HG02571 (cell line): ENCODE measurements at regions not wholly inside any gene's neighbourhood (a gene's known extent, or its start where the extent isn't known, plus 50 kb on each side); places are given as distances from the start of the nearest gene placed in this dataset.

Experiments
- ATAC-seq: cut with Tn5 transposase; IDR thresholded peaks from one replicate; pipeline ENCODE4 v1.9.1; 2021; ENCODE audit warnings: mild to moderate bottlenecking, moderate library complexity; ENCODE audit not compliant: unreplicated experiment

DNA sequence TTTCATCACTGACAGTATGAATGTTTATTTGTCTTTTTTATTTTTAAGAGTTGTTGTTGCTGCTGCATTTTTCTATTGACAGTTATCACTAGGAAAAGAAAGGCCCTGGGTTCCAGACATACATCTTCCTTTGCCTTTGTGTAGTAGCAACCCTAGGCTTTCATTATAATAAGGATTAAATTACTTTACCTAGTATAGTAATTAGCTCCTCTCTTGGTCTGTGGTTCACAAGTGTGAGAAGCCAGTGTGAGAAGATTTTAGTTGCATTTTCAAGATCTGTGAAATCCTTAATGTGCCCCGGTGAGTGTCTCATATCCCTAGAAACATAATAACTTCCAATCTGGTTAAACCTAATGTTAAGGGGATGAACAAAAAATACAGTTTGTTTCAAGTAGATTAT, 799.3 kb upstream of the MAP3K7 start:
- no peak for ATAC-seq

GRCh38 chr6:91383207-91383606, 796.3 kb upstream of the MAP3K7 start:
- ATAC-seq = no peak

DNA sequence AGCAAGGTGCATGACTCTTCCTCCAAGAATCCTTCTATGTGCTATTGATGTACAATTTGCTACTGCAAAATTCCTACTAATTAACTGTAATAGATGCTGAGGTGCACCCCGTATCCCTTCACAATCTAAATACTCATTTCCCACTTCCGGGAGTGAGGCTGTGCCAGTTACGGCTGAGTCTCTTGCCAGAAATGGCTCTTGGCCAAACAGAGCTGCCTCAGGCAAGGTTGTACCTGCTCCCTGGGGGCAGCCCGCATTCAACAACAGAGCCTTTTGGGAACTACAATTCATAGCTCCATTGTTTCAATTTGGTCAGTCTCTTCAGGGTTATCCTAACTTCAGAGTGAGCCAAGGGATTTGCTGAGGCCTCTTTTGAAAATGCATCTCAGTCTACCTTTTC, 789.8 kb upstream of the MAP3K7 start:
- no peak for ATAC-seq

DNA sequence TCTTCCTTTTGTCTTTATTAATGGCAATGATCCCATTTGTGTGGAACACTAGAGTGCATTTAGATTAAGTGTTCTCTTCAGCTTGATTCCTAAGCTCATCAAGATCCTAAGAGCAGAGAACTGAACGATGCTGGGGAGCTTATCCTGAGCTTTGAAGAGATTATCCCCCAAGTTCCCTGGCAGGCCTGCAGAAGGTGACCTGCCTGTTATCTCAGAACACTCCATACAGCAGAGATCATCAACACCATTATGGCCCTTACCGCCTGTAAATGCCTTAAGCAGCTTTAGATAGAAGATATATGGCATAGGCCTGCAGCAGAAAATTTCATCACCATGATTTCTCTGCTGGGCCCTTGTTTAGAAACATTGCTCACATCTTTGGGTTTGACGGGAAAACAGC, 779.9 kb upstream of the MAP3K7 start:
- ATAC-seq = no peak

DNA sequence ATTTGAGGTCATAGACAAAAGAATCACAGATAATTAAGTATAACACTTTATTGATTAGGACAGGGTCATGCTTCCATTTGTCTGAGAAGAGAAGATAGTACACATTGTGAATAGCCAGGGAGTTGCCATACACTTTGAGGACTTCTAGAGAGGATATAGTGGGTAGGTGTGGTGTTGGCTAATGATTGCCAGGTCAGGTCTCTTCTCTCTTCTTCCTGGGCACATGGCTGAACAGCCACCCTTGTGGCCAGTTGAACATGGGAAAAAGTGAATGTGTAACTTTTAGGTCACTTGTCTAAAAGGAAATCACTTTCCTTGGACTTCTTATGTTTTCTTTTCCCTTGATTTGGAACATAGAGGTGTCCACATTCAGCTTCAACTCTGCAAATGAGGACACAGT, 772.1 kb upstream of the MAP3K7 start:
- no peak for ATAC-seq

GRCh38 chr6:91352878-91353277, 766.0 kb upstream of the MAP3K7 start:
- no peak for ATAC-seq

- no peak for ATAC-seq
Measured at GRCh38 chr6:91352321-91352720, 765.4 kb upstream of the MAP3K7 start.

GRCh38 chr6:91350146-91350908, 763.5 kb upstream of the MAP3K7 start:
- ATAC-seq = no peak

DNA sequence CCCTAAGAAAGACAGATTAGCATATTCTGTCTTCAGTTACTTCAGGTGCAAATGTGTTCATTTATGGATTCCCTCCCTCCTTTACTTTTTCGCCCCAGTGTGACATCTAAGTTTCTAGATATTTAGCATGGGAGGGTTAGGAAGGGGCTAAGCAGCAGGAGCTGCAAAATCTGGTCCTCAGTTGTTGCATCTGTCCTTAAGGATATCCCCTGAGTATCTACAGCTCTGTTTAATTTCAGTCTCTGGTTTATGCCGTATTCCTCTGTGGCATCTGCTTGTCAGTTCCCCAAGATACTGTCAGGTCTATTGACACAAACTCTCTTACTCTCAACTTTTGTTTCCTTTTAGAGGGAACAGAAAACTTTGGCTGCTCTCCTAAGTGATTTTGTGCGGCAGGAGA, 754.6 kb upstream of the MAP3K7 start:
- ATAC-seq = no peak

DNA sequence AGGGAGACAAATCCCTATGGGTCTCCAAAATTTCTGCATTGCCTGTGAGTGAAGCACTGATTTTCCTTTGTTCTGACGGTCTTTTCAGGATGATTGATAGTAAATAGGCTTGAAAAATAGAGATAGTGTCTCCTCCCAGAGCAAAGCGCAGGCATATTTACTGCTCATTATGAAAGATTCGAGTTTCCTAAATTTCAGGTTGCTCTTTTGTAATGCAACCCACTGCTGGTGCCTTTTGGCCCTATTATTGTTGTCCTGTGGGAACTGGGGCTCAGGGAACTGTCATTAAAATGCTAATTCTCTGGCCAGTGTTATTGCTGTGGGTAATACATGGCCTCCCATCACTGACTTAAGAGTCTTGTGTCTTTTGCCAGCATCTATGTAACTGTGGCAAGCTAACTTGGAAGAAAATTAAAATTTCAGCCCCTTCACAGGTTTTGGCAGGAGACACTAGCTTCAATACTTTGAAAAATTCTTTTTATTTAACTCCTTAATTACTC, 754.1 kb upstream of the MAP3K7 start:
- ATAC-seq = no peak

- no peak for ATAC-seq
Measured at GRCh38 chr6:91337967-91338366, 751.1 kb upstream of the MAP3K7 start.

DNA sequence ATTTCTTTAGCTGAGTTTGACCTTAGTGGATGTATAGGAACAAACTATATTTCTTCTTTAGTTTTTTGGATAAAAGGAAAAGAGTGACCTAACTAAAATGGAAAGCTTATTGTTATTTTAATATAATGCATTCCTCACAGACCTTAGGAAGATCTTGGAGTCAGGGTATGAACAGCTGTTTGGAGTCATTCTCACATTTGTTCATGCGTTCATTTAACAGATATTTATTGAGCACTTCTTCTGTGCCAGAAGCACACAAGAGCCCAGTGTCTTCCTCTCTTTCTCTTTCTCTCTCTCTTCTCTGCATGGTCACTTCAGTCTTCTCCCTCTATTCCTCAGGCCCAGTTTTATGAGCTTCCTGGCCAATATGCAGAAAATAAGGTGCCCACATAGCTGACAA, 744.0 kb upstream of the MAP3K7 start:
- ATAC-seq = no peak

DNA sequence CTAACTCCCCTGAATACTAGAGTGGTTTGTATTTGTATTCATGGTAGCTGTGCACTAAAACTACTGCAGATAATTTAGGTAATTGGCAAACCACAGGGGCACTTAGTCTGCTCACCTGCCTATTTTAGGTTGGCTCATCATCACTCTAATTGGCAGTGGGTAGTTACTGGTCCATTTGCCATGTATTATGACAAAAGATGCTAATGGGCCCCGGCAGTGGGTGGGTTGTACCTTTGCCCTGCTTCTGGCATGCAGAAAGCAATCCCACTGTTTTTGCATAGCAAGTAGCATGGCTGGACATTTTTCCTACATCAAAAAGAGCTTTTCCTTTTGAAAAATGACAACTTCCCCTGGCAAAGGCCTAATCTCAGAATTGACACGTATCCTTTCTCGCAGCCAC, 741.4 kb upstream of the MAP3K7 start:
- ATAC-seq = no peak

DNA sequence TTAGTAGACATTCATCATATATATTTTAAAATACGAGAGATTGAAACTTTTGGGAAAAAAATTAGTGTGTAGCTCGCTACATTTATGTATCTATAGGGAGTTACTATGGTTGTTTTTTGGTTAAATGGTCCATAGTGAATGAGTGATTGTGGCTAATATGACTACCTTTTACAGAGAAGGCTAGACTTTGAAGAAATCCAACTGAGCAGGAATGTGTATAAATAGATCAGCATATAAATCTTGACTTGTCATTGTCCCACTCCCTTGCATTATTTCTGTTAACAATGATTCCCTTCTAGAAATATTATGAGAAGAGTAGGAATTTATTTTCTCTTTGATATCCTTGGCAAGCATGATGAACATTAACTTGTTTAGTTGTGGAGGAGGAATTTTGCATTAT, 737.8 kb upstream of the MAP3K7 start:
- no peak for ATAC-seq

DNA sequence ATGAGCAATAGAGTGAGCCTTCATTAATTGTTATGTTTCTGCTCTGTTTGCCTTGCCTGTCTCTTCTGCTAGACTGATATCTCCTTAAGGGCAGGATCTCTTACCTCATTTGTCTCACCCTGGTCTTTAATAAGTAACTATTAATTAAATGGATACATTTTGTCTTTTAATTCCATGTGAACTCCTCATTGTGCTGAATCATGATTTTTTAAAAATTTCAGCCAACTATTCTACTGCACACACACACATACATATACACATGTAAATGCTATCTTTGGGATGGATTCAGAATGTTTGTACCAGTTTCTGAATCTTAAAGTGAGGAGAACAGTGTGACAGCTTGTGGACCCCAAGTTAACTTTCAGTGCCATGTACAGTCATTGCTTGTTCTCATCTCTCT, 731.1 kb upstream of the MAP3K7 start:
- ATAC-seq = no peak

DNA sequence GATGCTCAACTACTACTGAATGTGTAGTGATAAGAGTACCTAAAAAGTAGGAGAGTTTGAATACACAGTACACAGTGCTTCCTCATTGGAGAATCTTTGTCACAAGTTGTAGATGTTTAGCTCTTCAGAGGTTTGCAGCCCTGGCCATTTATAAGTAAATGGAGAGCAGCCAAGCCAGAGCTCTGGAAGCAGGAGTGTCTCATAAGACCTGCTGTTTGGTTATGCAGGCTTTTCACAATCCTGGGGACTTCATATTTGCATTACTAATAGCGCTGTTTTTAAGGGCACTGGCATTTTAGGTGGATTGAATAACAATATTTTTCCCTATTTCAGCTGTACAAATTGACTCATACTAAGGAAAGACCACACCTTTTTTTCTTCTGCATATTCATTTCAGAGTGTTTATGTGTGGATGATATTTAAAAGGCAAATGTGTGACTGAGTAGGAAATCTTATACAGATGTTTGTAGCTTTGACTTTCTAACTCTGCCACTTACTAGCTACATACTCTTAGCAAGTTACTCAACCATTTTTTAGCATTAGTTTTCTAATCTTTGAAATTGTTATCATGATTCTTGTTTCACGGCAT, 730.5 kb upstream of the MAP3K7 start:
- no peak for ATAC-seq

- no peak for ATAC-seq
Measured at GRCh38 chr6:91310178-91310577, 723.3 kb upstream of the MAP3K7 start.

DNA sequence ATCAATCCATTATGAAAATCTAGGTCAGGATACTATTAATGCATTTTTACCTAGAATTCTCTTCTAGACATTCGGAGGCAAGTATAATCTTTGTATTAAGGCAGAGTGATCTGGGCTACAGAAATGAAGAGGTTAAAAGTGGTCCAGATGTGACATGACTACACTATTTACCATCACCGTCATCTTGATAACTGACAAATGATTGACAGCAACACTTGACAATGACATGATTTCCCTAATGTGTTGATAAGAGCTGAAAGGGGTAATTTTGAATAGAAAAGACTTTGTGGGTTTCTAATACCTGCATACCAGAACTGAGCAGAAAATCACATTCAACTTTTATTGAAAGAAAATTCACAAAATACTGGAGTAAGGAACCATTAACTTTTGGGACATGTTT, 718.9 kb upstream of the MAP3K7 start:
- ATAC-seq = no peak

- ATAC-seq = no peak
Measured at GRCh38 chr6:91304521-91304920, 717.6 kb upstream of the MAP3K7 start.

DNA sequence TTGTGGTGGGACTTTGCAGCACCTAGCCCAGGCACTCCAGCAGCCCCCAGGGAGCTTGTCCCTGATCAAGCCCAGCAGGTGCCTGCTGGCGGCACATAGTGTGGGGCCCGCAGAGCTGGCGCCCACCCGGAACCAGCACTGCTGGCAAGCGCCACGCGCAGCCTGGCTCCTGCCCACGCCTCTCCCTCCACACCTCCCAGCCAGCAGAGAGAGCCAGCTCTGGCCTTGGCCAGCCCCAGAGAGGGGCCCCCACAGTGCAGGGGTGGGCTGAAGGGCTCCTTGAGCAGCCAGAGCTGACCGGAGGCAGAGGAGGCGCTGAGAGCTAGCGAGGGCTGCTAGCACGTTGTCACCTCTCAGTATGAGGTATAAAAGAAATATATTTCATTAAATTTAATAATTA, 716.5 kb upstream of the MAP3K7 start:
- ATAC-seq = no peak

DNA sequence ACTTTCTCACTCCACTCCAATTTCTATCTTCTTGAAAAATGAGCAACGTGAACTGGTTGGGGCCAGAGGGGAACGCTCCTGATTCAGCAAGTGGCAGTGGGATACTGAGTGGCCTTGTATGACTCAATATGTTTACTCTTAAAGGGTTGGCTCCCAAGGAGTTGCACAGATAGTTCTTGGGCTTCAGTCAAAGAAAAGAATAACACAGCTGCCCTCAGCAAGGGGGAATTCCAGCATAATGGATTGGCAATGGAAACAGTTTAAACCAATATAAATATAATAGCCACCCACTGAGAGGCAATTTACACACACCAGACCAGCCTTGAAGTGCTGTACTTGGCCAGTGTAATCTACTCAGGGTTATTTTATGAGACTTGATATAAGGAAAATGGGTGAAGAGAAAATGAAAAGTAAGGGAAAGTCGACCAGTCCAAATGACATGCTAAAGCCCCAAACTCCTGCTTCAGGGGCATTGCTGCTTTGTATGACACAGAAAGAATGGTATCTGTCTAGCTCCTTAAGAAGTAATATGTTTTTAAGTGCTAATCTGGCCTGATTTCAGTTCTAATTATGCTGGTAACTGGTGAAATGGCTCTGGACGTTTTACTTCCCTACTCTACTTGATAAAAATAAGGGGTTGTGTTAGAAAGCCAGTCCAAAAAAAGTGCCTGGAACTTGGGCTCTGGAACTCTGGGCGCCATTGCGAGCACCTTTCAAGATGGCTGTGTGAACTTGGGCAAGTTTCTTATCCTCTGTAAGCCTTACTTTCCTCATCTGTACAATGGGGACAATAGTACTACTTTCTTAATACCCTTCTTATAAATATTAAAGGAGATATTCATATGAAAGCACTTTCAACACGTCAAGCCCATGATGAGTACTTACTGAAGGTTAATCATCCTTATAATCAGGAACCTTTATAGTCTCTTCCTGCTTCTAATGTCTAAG, 712.9 kb upstream of the MAP3K7 start:
- ATAC-seq = no peak
